M059J (cell line): ENCODE measurements at regions not wholly inside any gene's neighbourhood (a gene's known extent, or its start where the extent isn't known, plus 50 kb on each side); places are given as distances from the start of the nearest gene placed in this dataset.
"Not testable (repeated sequence)": the region's sequence is repeated elsewhere in the genome, so short reads cannot be mapped to it uniquely, and the experiment has no call there.

Experiments
- DNase-seq: peaks from one replicate; pipeline ENCODE4 v3.0.0-alpha.2; 2012; ENCODE audit warnings: low read depth

GRCh38 chr12:38384816-38385378 lies 68.3 kb downstream of the ALG10B start:
- DNase-seq: peak; percentile 86

GRCh38 chr12:38385486-38385885 lies 68.9 kb downstream of the ALG10B start:
- no peak for DNase-seq

- DNase-seq: peak; percentile 41
These were observed 69.8 kb downstream of the ALG10B start for GRCh38 chr12:38386205-38386985.

GRCh38 chr12:38389614-38390013 lies 73.0 kb downstream of the ALG10B start:
- DNase-seq: no peak

GRCh38 chr12:38391007-38391406 lies 74.4 kb downstream of the ALG10B start:
- no peak for DNase-seq

GRCh38 chr12:38392554-38393144 lies 76.1 kb downstream of the ALG10B start:
- DNase-seq: peak; percentile 78

- DNase-seq: no peak
These were observed 83.2 kb downstream of the ALG10B start for GRCh38 chr12:38399711-38400206.

GRCh38 chr12:38402811-38403210 lies 86.2 kb downstream of the ALG10B start:
- no peak for DNase-seq

GRCh38 chr12:38409511-38409910 lies 92.9 kb downstream of the ALG10B start:
- no peak for DNase-seq

- no peak for DNase-seq
These were observed 94.9 kb downstream of the ALG10B start for GRCh38 chr12:38411426-38411825.

- no peak for DNase-seq
These were observed 95.4 kb downstream of the ALG10B start for GRCh38 chr12:38411946-38412345.

GRCh38 chr12:38417101-38417500 lies 100.5 kb downstream of the ALG10B start:
- DNase-seq: no peak

- DNase-seq: no peak
These were observed 107.9 kb downstream of the ALG10B start for GRCh38 chr12:38424436-38424835.

GRCh38 chr12:38427442-38427841 lies 110.9 kb downstream of the ALG10B start:
- DNase-seq: no peak

GRCh38 chr12:38431921-38432320 lies 115.3 kb downstream of the ALG10B start:
- DNase-seq: no peak

GRCh38 chr12:38441871-38442281 lies 125.3 kb downstream of the ALG10B start:
- not testable (repeated sequence) for DNase-seq

GRCh38 chr12:38445040-38445439 lies 128.5 kb downstream of the ALG10B start:
- DNase-seq: no peak

GRCh38 chr12:38448991-38449390 lies 132.4 kb downstream of the ALG10B start:
- no peak for DNase-seq

GRCh38 chr12:38456537-38457120 lies 140.1 kb downstream of the ALG10B start:
- DNase-seq: no peak

- DNase-seq: no peak
These were observed 148.4 kb downstream of the ALG10B start for GRCh38 chr12:38465020-38465419.

- no peak for DNase-seq
These were observed 153.1 kb downstream of the ALG10B start for GRCh38 chr12:38469715-38470114.

GRCh38 chr12:38477340-38478090 lies 160.9 kb downstream of the ALG10B start:
- DNase-seq: no peak
